ENCODE measurements at regions not wholly inside any gene's neighbourhood (a gene's known extent, or its start where the extent isn't known, plus 50 kb on each side); places are given as distances from the start of the nearest gene placed in this dataset.

DNA sequence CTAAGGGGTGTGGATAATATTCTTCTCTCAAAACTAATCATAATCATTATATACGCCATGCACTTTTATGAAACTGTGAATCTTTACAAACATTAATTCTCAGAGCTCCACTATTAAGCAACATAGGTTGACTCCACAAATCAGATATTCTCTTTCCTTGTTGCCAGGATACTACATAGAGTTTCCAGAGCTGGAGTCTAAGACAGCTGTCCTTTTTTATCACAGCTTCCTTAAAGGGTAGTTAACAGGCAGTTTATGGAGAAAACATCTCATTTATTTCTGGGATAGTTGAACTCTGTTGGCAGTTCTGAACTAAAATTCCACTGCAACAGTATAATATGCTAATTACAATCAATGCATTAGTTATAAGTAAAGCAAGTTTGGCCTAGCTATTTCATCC, 152.1 kb upstream of the PPP1R2C start:
- TF ChIP-seq, protein P1, sequence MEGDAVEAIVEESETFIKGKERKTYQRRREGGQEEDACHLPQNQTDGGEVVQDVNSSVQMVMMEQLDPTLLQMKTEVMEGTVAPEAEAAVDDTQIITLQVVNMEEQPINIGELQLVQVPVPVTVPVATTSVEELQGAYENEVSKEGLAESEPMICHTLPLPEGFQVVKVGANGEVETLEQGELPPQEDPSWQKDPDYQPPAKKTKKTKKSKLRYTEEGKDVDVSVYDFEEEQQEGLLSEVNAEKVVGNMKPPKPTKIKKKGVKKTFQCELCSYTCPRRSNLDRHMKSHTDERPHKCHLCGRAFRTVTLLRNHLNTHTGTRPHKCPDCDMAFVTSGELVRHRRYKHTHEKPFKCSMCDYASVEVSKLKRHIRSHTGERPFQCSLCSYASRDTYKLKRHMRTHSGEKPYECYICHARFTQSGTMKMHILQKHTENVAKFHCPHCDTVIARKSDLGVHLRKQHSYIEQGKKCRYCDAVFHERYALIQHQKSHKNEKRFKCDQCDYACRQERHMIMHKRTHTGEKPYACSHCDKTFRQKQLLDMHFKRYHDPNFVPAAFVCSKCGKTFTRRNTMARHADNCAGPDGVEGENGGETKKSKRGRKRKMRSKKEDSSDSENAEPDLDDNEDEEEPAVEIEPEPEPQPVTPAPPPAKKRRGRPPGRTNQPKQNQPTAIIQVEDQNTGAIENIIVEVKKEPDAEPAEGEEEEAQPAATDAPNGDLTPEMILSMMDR (conservative IDR thresholded peaks at IDR 0.05): no peak
- no peak for TF ChIP-seq EZH2 (IDR thresholded peaks at IDR 0.05; ENCODE audit: low read depth)
